ENCODE measurements at regions not wholly inside any gene's neighbourhood (a gene's known extent, or its start where the extent isn't known, plus 50 kb on each side); places are given as distances from the start of the nearest gene placed in this dataset.

DNA sequence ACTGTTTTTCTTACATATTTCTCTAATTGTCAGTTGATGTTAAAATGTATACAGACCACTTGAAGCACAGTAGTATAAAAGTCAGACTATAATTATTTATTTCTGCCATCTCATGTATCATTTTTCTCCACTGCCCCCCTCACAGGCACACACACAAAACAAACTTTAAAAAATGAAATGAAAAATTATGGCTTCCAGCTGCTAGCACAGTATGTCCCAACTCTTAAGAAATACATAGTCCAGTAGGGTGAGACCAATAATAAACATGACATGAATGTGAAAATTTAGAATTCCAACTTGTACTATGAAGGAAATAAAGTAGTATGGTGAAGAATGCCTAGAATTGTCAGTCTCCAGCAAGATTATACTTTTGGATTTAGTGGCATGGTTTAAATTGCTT, 1247.9 kb downstream of the JRKL start:
- CTCF ChIA-PET = no interaction called here
- TF ChIP-seq EZH2phosphoT487 (IDR thresholded peaks at IDR 0.05; ENCODE audit: borderline replicate concordance, low read length) = no peak
- TF ChIP-seq EZH2 (IDR thresholded peaks at IDR 0.05; ENCODE audit: low read length, unreplicated experiment) = no peak
- TF ChIP-seq CTCF (conservative IDR thresholded peaks at IDR 0.05; ENCODE audit: low read depth, low read length) = no peak
- no peak overlapping the region for H3K9ac ChIP-seq (ENCODE audit: low read length)

DNA sequence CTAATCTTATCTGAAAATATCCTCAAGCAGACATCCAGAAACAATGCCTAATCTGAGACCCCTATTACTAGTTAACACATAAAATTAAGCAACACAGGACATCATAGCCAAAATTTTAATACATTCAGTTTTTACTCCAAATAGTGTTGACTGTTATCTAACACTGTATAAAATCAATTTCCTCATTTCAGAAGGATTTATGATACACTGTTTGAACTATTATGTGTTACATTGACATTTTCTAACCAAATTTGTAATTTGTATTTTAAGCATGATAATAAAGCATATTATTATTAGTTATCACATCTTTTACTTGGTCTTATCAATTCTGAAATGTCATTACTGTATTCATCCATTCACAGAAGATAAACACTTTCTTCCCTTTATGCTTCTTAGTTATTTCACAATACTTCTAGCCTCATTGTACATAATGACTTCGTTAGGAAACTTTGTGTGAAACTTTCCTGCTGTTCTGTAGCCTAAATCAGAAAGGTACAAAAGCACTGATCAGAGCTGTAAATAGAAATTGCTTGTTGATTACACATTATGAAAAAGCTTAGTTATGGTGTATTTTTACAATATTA, 1248.9 kb downstream of the JRKL start:
- Histone ChIP-seq H4K20me1 (ENCODE audit: low read length) (no peaks in the 10 kb centered on the region), H3K9me2 (replicated peaks; ENCODE audit: low read length) (no peaks in the 10 kb centered on the region), H3K4me3 (ENCODE audit: low read length) (no peak overlapping the region), H3K79me2 (ENCODE audit: low read length) (no peaks in the 10 kb centered on the region), H3F3A (ENCODE audit: low read length, unreplicated experiment) (no peaks in the 10 kb centered on the region), H3K4me1 (ENCODE audit: insufficient read depth, low read length) (no peaks in the 10 kb centered on the region), H3K36me3 (ENCODE audit: low read depth, low read length) (no peaks in the 10 kb centered on the region), H3K27me3 (ENCODE audit: low read length) (no peaks in the 10 kb centered on the region), H3K9ac (ENCODE audit: low read length) (no peak overlapping the region), H3K4me2 (ENCODE audit: low read length) (no peak overlapping the region), H3K9me3 (ENCODE audit: low read length) (0 out of 2 replicates have a peak, but pooled peaks cover 6% of the 10 kb centered on the region), H2AFZ (ENCODE audit: low read length) (no peak overlapping the region), H3K27ac (ENCODE audit: low read length) (no peak overlapping the region)
- ChIA-PET POLR2A (ENCODE audit: unreplicated experiment) (no interaction called here), CTCF (no interaction called here)
- TF ChIP-seq CTCF (conservative IDR thresholded peaks at IDR 0.05; ENCODE audit: low read depth, low read length) (no peak), EZH2phosphoT487 (IDR thresholded peaks at IDR 0.05; ENCODE audit: borderline replicate concordance, low read length) (no peak), EZH2 (IDR thresholded peaks at IDR 0.05; ENCODE audit: low read length, unreplicated experiment) (no peak)
- intact Hi-C loops (cut with micrococcal nuclease) = no loop called here
- no peak for ATAC-seq
- no peak for DNase-seq
- BruUV-seq (replicated peaks) = no TSS peak

More for the DNA sequence above, 1247.9 kb downstream of the JRKL start:
- intact Hi-C loops (cut with micrococcal nuclease) = no loop called here
- Histone ChIP-seq H3K27me3 (ENCODE audit: low read length) (no peaks in the 10 kb centered on the region), H3K4me1 (ENCODE audit: insufficient read depth, low read length) (no peaks in the 10 kb centered on the region), H3K9me2 (replicated peaks; ENCODE audit: low read length) (no peaks in the 10 kb centered on the region), H2AFZ (ENCODE audit: low read length) (no peak overlapping the region), H3K9me3 (ENCODE audit: low read length) (0 out of 2 replicates have a peak, but pooled peaks cover 6% of the 10 kb centered on the region), H3K36me3 (ENCODE audit: low read depth, low read length) (no peaks in the 10 kb centered on the region), H3K4me2 (ENCODE audit: low read length) (no peak overlapping the region), H3K27ac (ENCODE audit: low read length) (no peak overlapping the region), H3K4me3 (ENCODE audit: low read length) (no peak overlapping the region), H3K79me2 (ENCODE audit: low read length) (no peaks in the 10 kb centered on the region), H3F3A (ENCODE audit: low read length, unreplicated experiment) (no peaks in the 10 kb centered on the region), H4K20me1 (ENCODE audit: low read length) (no peaks in the 10 kb centered on the region)
- POLR2A ChIA-PET (ENCODE audit: unreplicated experiment) = no interaction called here
- BruUV-seq (replicated peaks) = no TSS peak
- DNase-seq = no peak
- no peak for ATAC-seq

DNA sequence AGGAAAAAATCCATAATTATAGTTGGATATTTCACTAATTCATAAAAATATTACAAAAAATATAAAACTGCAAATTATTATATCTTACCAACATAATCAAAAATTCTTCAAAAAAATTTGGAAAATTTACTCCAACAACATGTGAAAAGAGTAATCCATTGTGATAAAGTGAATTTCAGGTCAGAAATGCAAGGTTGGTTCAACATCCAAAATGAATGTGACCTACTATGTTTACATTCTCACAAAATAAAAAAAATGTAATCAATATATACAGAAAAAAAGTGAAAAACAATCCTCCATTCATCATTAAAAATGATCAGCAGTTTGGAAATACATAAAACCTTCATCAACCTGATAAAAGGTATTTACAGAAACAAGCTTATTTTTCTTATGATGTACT, 1252.2 kb downstream of the JRKL start:
- H4K20me1 ChIP-seq (ENCODE audit: low read length) = no peaks in the 10 kb centered on the region
- intact Hi-C loops (cut with micrococcal nuclease) = no loop called here
- no peak overlapping the region for H3K9ac ChIP-seq (ENCODE audit: low read length)
- no peak overlapping the region for H3K27ac ChIP-seq (ENCODE audit: low read length)
- no peak overlapping the region for H2AFZ ChIP-seq (ENCODE audit: low read length)
- TF ChIP-seq EZH2phosphoT487 (IDR thresholded peaks at IDR 0.05; ENCODE audit: borderline replicate concordance, low read length) = no peak
- TF ChIP-seq CTCF (conservative IDR thresholded peaks at IDR 0.05; ENCODE audit: low read depth, low read length) = no peak
- TF ChIP-seq EZH2 (IDR thresholded peaks at IDR 0.05; ENCODE audit: low read length, unreplicated experiment) = no peak
- peaks cover 16% of the 10 kb centered on the region; the same call in 1 of the 2 replicates for H3K9me3 ChIP-seq (ENCODE audit: low read length)
- H3K79me2 ChIP-seq (ENCODE audit: low read length) = no peaks in the 10 kb centered on the region
- H3K4me1 ChIP-seq (ENCODE audit: insufficient read depth, low read length) = no peaks in the 10 kb centered on the region
- BruUV-seq (replicated peaks) = no TSS peak
- H3K4me2 ChIP-seq (ENCODE audit: low read length) = no peak overlapping the region
- ChIA-PET POLR2A (ENCODE audit: unreplicated experiment) (no interaction called here), CTCF (no interaction called here)
- H3K4me3 ChIP-seq (ENCODE audit: low read length) = no peak overlapping the region
- DNase-seq = no peak
- no peaks in the 10 kb centered on the region for H3K9me2 ChIP-seq (replicated peaks; ENCODE audit: low read length)
- H3K27me3 ChIP-seq (ENCODE audit: low read length) = no peaks in the 10 kb centered on the region
- no peak for ATAC-seq
- H3F3A ChIP-seq (ENCODE audit: low read length, unreplicated experiment) = no peaks in the 10 kb centered on the region
- no peaks in the 10 kb centered on the region for H3K36me3 ChIP-seq (ENCODE audit: low read depth, low read length)
